Lung (tissue), 11 donors: ENCODE measurements at regions not wholly inside any gene's neighbourhood (a gene's known extent, or its start where the extent isn't known, plus 50 kb on each side); places are given as distances from the start of the nearest gene placed in this dataset.

Experiments used
- ATAC-seq: fragments of 200-7000 bp; cut with Tn5 transposase; one replicate; pipeline ENCODE4 v1.9.1; 2020; ENCODE audit warnings: moderate number of reproducible peaks; ENCODE audit not compliant: insufficient read depth, low FRiP score
- DNase-seq, 3 donors: peaks; one replicate each; pipeline ENCODE4 v3.0.0-alpha.2; 2013 to 2017
- H3K27ac ChIP-seq, 2 donors: one replicate each; pipeline ENCODE4 v1.5.1; 2013; ENCODE audit warnings: mild to moderate bottlenecking in 2 of 2, moderate library complexity in 2 of 2, control low read depth in 1 of 2, inconsistent platforms in 1 of 2, low read depth in 1 of 2, low read length in 1 of 2
- H3K27me3 ChIP-seq, 3 donors: one replicate each; pipeline ENCODE4 v1.5.1; 2013; ENCODE audit warnings: low read length in 2 of 3; ENCODE audit not compliant: control insufficient read depth in 3 of 3, insufficient read depth in 3 of 3
- H3K36me3 ChIP-seq, 4 donors: one replicate each; pipeline ENCODE4 v1.5.1; 2013; ENCODE audit warnings: low read length in 4 of 4, mild to moderate bottlenecking in 1 of 4, moderate library complexity in 1 of 4; ENCODE audit not compliant: control insufficient read depth in 4 of 4, insufficient read depth in 4 of 4
- H3K4me1 ChIP-seq, 5 donors: one replicate each; pipeline ENCODE4 v1.5.1; 2013; ENCODE audit warnings: low read length in 5 of 5, mild to moderate bottlenecking in 2 of 5, moderate library complexity in 1 of 5; ENCODE audit not compliant: control insufficient read depth in 5 of 5, insufficient read depth in 5 of 5
- H3K4me3 ChIP-seq: one replicate; pipeline ENCODE4 v1.5.1; 2013; ENCODE audit warnings: mild to moderate bottlenecking, control low read depth, moderate library complexity
- H3K9ac ChIP-seq, 2 donors: one replicate each; pipeline ENCODE4 v1.5.1; 2013; ENCODE audit warnings: low read length in 2 of 2, control low read depth in 1 of 2; ENCODE audit not compliant: insufficient read depth in 1 of 2
- H3K9me3 ChIP-seq, 4 donors: one replicate each; pipeline ENCODE4 v1.5.1; 2013; ENCODE audit warnings: low read length in 3 of 4, mild to moderate bottlenecking in 1 of 4, moderate library complexity in 1 of 4; ENCODE audit not compliant: control insufficient read depth in 4 of 4, insufficient read depth in 3 of 4
- CTCF ChIP-seq: IDR thresholded peaks from 2 replicates; pipeline ENCODE4 v1.5.1; 2012; ENCODE audit warnings: mild to moderate bottlenecking; ENCODE audit errors: control extremely low read depth, extremely low read depth
- WGBS, 2 donors: extraction: QIAGEN DNeasy Blood & Tissue Kit; methylation state at CpG; one replicate each; pipeline ENCODE4 v1.1.7; 2013; 5-methylcytosine and 5-hydroxymethylcytosine counted together
- donor health status: control.
- donor health status: control.
- donor health status: Bipolar disorder and iron deficiency.
- donor health status: healthy.
- donor health status: DM: yes; HTN: yes; CAD: no.

- Histone ChIP-seq H3K27ac (no peak overlapping the region), H3K27me3 (no peaks in the 10 kb centered on the region), H3K9ac (no peak overlapping the region), H3K4me3 (no peak overlapping the region), H3K4me1 (peaks cover 0 to 1% (median 0%) of the 10 kb centered on the region in 5 donors), H3K36me3 (no peaks in the 10 kb centered on the region), H3K9me3 (no peaks in the 10 kb centered on the region)
- 66 to 76% methylated on average over 5 of the region's 5 CpGs for WGBS, 2 donors
- no peak for TF ChIP-seq CTCF
- DNase-seq, result no peak
- ATAC-seq, result no peak
Observed at GRCh38 chr2:41544709-41545108, 503.1 kb upstream of the PKDCC start.

DNA sequence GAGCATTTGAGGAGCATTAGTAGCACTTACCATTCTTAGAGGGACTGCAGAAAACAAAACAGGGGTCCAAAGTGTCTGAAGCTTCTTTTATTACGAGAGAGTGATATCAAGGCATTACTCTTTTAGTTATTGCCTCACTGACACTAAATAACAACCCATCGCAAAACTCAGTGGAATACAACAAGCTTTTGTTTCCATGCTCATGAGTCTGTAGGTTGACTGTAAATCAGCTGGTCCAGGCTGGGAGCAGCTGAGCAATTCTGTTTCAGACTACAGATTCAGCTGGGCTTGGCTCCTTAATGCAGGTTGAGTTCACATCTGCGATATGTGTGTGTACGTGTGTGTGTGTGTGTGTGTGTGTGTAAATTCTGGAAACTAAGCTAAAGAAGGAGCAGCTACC is 501.8 kb upstream of the PKDCC start:
- no peak for TF ChIP-seq CTCF
- ATAC-seq, result no peak
- 80 to 95% methylated on average over 4 of the region's 4 CpGs for WGBS, 2 donors

DNA sequence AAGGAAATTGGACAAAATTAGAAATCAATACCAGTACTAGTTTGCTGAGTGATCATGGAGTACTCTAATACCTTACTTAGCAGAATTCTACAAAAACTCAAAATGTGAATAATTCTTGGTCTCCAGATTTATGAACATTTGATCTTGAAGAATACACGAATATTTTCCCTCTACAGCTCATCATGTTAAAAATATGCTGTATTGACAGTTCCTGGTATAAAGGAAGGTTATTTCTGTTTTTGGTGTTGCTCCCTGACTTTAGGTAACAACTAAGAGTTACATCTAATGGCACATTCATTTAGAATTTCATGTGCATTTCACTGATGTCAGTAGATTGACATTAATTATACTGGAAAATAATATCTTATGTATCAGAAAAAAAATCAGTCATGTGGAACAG is 479.2 kb upstream of the PKDCC start:
- no peak for TF ChIP-seq CTCF
- WGBS, 2 donors, result 83 to 100% methylated on average over 1 of the region's 1 CpG
- Histone ChIP-seq H3K27me3 (no peaks in the 10 kb centered on the region), H3K27ac (no peak overlapping the region), H3K4me3 (no peak overlapping the region), H3K36me3 (no peaks in the 10 kb centered on the region), H3K4me1 (no peaks in the 10 kb centered on the region), H3K9me3 (no peaks in the 10 kb centered on the region), H3K9ac (no peak overlapping the region)
- no peak for DNase-seq
- no peak for ATAC-seq

More for the DNA sequence above, 501.8 kb upstream of the PKDCC start:
- no peak overlapping the region for H3K27ac ChIP-seq
- H3K36me3 ChIP-seq, result no peaks in the 10 kb centered on the region
- no peaks in the 10 kb centered on the region for H3K9me3 ChIP-seq
- H3K4me1 ChIP-seq, result no peaks in the 10 kb centered on the region
- no peak overlapping the region for H3K9ac ChIP-seq
- H3K27me3 ChIP-seq, result no peaks in the 10 kb centered on the region
- H3K4me3 ChIP-seq, result no peak overlapping the region
- no peak for DNase-seq

DNA sequence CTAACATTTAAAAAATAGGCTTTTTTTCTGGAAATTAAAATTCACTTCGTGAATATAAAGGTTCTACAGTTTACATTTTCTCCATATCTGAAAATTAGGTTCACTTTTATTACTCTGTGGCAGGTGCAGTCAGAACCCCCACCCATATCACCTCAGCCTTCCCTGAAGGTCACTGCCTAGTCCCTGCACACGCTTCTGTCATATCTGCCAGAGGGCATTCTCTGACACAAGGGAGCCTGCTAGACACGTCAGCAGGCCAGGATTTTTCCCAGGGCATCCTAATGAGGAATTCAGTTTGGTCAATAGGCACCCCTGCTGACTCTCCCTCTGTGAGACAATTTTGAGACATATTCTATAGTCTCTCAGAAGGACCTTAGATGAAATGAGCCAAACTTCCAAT is 475.7 kb upstream of the PKDCC start:
- Histone ChIP-seq H3K4me1 (no peaks in the 10 kb centered on the region), H3K9me3 (no peaks in the 10 kb centered on the region), H3K36me3 (no peaks in the 10 kb centered on the region), H3K27ac (no peak overlapping the region), H3K27me3 (no peaks in the 10 kb centered on the region), H3K9ac (no peak overlapping the region), H3K4me3 (no peak overlapping the region)
- 79 to 85% methylated on average over 3 of the region's 3 CpGs for WGBS, 2 donors
- ATAC-seq, result no peak
- TF ChIP-seq CTCF, result no peak
- no peak for DNase-seq
